Ammon's horn (tissue), 1 donor: ENCODE measurements at regions not wholly inside any gene's neighbourhood (a gene's known extent, or its start where the extent isn't known, plus 50 kb on each side); places are given as distances from the start of the nearest gene placed in this dataset.

Experiments
- DNase-seq: peaks from one replicate; pipeline ENCODE4 v3.0.0-alpha.2; 2016; ENCODE audit warnings: low spot score

- DNase-seq = no peak
Observed at GRCh38 chrX:150298841-150299551, 64.1 kb upstream of the MAMLD1 start.

- DNase-seq = no peak
Observed at GRCh38 chrX:150299579-150299978, 63.5 kb upstream of the MAMLD1 start.

- peak; percentile 4 for DNase-seq
Observed at GRCh38 chrX:150303386-150304097, 59.6 kb upstream of the MAMLD1 start.

GRCh38 chrX:150306002-150306401 lies 57.1 kb upstream of the MAMLD1 start:
- DNase-seq = no peak

GRCh38 chrX:150308041-150308440 lies 55.1 kb upstream of the MAMLD1 start:
- DNase-seq = no peak

GRCh38 chrX:150308532-150309157 lies 54.5 kb upstream of the MAMLD1 start:
- DNase-seq = no peak

- DNase-seq = no peak
Observed at GRCh38 chrX:150310417-150310816, 52.7 kb upstream of the MAMLD1 start.

GRCh38 chrX:150310881-150311280 lies 52.2 kb upstream of the MAMLD1 start:
- DNase-seq = no peak

GRCh38 chrX:150312931-150313330 lies 50.2 kb upstream of the MAMLD1 start:
- no peak for DNase-seq
